Stimulated activated CD4-positive, alpha-beta T cell treated with anti-CD3 and anti-CD28 coated beads, TNF-alpha, amount 100 ng/mL, for 4 hours (primary cell): ENCODE measurements at regions not wholly inside any gene's neighbourhood (a gene's known extent, or its start where the extent isn't known, plus 50 kb on each side); places are given as distances from the start of the nearest gene placed in this dataset.
A peak's percentile ranks its signal among the peaks of the same experiment; 100 is the strongest.
"Not testable (repeated sequence)": the region's sequence is repeated elsewhere in the genome, so short reads cannot be mapped to it uniquely, and the experiment has no call there.

Experiments
- DNase-seq, 3 experiments: peaks; one replicate each; pipeline ENCODE4 v3.0.0-alpha.2; 2020; ENCODE audit warnings: low read depth in 3 of 3

DNA sequence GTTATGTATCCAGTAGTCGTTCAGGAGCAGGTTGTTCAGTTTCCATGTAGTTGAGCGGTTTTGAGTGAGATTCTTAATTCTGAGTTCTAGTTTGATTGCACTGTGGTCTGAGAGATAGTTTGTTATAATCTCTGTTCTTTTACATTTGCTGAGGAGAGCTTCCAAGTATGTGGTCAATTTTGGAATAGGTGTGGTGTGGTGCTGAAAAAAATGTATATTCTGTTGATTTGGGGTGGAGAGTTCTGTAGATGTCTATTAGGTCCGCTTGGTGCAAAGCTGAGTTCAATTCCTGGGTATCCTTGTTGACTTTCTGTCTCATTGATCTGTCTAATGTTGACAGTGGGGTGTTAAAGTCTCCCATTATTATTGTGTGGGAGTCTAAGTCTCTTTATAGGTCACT is 68.6 kb upstream of the IZUMO1R start:
- not testable (repeated sequence) for DNase-seq

DNA sequence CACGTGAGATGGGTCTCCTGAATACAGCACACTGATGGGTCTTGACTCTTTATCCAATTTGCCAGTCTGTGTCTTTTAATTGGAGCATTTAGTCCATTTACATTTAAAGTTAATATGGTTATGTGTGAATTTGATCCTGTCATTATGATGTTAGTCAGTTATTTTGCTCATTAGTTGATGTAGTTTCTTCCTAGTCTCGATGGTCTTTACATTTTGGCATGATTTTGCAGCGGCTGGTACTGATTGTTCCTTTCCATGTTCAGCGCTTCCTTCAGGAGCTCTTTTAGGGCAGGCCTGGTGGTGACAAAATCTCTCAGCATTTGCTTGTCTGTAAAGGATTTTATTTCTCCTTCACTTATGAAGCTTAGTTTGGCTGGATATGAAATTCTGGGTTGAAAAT is 68.0 kb upstream of the IZUMO1R start:
- peak in 1 of 3 experiments; percentile 4 for DNase-seq

DNA sequence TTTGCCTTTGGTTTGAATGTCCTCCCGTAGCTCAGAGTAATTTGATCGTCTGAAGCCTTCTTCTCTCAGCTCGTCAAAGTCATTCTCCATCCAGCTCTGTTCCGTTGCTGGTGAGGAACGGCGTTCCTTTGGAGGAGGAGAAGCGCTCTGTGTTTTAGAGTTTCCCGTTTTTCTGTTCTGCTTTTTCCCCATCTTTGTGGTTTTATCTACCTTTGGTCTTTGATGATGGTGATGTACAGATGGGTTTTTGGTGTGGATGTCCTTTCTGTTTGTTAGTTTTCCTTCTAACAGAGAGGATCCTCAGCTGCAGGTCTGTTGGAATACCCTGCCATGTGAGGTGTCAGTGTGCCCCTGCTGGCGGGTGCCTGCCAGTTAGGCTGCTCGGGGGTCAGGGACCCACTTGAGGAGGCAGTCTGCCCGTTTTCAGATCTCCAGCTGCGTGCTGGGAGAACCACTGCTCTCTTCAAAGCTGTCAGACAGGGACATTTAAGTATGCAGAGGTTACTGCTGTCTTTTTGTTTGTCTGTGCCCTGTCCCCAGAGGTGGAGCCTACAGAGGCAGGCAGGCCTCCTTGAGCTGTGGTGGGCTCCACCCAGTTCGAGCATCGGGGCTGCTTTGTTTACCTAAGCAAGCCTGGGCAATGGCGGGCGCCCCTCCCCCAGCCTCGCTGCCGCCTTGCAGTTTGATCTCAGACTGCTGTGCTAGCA is 66.8 kb upstream of the IZUMO1R start:
- DNase-seq = peak in 2 of 3 experiments; percentile 9 to 15

DNA sequence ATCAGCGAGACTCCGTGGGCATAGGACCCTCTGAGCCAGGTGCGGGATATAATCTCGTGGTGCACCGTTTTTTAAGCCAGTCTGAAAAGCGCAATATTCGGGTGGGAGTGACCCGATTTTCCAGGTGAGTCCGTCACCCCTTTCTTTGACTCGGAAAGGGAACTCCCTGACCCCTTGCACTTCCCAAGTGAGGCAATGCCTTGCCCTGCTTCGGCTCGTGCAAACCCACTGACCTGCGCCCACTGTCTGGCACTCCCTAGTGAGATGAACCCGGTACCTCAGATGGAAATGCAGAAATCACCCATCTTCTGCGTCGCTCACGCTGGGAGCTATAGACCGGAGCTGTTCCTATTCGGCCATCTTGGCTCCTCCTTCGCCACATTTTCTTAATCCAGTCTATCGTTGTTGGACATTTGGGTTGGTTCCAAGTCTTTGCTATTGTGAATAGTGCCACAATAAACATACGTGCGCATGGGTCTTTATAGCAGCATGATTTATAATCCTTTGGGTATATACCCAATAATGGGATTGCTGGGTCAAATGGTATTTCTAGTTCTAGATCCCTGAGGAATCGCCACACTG is 66.1 kb upstream of the IZUMO1R start:
- peak in 1 of 3 experiments; percentile 22 for DNase-seq

DNA sequence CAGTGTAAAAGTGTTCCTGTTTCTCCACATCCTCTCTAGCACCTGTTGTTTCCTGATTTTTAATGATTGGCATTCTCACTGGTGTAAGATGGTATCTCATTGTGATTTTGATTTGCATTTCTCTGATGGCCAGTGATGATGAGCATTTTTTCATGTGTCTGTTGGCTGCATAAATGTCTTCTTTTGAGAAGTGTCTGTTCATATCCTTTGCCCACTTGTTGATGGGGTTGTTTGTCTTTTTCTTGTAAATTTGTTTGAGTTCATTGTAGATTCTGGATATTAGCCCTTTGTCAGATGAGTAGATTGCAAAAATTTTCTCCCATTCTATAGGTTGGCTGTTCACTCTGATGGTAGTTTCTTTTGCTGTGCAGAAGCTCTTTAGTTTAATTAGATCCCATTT is 65.6 kb upstream of the IZUMO1R start:
- DNase-seq = not testable (repeated sequence)

DNA sequence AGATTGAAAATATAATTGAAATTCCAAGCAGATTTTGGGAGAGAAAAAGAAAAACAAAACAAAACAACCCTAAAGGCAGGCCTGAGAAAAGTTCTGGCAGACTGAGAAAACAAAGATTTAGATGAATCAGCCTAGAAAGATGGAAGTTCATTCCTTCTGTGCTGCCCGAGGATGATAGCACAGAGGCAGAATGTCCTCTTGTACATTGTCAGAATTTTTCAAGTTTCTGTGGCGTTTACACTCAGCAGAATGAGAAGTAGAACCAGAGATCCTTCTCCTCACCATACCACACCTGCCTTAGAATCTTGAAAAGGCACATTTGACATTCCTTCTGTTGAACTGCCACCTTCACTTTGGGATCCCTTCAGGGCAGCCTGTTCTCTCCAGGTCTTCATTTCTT is 62.5 kb upstream of the IZUMO1R start:
- no peak for DNase-seq

DNA sequence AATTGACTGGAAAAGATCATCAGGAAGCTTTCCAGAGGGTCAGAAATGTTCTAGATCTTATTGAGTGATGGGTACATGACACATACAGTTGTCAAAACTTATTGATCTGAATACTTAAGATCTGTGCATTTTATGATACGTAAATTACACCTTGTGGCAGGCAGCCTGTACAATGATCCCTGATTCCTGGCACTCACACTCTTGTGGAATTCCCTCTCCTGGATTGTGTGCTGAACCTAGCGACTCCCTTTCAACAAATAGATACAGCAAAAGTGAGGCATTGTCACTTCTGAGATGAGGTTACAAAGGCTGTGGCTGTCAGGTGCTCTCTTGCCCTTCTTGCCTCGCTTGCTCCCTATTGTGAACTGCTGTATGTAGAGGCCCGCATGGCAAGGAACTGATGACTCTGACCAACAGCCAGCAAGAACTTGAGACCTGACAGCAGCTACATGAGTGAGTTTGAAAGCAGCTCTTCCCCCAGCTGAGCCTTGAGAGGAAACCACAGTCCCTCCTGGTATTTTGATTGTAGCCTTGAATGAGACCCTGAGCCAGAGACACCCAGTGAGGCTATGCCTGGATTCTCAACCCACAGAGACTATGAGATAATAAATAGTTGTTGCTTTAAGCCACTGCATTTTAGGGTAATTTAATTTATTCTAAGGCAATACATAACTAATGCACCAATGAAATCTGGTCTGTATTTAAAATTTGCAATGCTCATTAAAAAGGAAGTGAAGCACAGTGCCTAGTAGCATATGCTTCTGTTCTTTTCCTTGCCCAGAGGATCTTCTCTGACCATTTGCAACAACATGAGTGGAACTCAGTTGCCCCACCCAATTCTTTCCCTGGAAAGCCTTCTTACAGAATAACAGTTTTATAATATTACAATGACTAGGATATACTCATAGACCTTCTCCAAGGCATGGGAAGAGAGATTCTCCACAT is 60.5 kb upstream of the IZUMO1R start:
- no peak for DNase-seq

DNA sequence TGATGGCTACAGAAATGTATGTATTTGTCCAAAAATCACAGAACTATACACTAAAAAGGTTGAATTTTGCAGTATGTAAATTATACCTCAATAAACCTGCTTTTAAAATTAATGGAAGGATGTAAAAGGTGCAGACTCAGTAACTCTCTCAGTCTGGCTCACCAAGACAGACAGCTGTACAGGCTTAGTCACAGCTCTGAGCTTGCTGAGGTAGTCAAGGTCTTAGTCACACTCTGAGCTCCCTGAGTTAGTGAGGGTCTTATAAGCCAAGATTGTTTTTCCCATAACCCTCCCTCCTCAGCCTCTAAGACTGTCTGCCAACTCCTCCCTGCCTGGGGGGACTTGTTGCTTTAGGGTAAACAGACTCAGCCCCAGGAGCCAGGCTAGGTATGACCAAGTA is 59.3 kb upstream of the IZUMO1R start:
- no peak for DNase-seq

DNA sequence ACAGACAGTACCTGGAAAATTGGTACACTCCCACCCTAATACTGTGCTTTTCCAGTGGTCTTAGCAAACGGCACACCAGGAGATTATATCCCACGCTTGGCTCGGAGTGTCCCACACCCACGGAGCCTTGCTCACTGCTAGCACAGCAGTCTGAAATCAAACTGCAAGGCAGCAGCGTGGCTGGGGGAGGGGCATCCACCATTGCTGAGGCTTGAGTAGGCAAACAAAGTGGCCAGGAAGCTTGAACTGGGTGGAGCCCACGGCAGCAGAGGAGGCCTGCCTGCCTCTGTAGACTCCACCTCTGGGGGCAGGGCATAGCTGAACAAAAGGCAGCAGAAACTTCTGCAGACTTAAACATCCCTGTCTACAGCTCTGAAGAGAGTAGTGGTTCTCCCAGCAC is 56.1 kb upstream of the IZUMO1R start:
- DNase-seq = not testable (repeated sequence)

DNA sequence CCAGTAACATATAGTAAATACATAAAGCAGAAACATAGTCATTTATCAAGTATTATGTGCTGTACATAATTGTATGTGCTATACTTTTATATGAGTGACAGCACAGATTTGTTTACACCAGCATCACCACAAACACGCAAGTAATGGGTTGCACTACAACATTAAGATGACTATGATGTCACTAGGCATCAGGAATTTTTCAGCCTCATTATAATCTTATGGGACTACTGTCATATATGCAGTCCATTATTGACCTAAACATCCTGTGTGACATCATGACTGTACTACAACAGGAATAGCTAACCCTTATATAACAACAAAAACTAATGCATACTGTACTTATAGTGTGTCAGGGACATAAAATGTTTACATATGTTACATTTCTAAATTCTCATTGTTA is 50.2 kb upstream of the IZUMO1R start:
- DNase-seq = no peak
